ENCODE measurements at regions not wholly inside any gene's neighbourhood (a gene's known extent, or its start where the extent isn't known, plus 50 kb on each side); places are given as distances from the start of the nearest gene placed in this dataset.

- TF ChIP-seq, protein P1, sequence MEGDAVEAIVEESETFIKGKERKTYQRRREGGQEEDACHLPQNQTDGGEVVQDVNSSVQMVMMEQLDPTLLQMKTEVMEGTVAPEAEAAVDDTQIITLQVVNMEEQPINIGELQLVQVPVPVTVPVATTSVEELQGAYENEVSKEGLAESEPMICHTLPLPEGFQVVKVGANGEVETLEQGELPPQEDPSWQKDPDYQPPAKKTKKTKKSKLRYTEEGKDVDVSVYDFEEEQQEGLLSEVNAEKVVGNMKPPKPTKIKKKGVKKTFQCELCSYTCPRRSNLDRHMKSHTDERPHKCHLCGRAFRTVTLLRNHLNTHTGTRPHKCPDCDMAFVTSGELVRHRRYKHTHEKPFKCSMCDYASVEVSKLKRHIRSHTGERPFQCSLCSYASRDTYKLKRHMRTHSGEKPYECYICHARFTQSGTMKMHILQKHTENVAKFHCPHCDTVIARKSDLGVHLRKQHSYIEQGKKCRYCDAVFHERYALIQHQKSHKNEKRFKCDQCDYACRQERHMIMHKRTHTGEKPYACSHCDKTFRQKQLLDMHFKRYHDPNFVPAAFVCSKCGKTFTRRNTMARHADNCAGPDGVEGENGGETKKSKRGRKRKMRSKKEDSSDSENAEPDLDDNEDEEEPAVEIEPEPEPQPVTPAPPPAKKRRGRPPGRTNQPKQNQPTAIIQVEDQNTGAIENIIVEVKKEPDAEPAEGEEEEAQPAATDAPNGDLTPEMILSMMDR (IDR thresholded peaks at IDR 0.05) = no peak
- TF ChIP-seq POLR2A (IDR thresholded peaks at IDR 0.05) = no peak
These were observed 61.5 kb upstream of the EGFL6 start for GRCh38 chrX:13507893-13508292.

Measured in lower leg skin (tissue), 3 donors.